SK-N-SH (cell line): ENCODE measurements at regions not wholly inside any gene's neighbourhood (a gene's known extent, or its start where the extent isn't known, plus 50 kb on each side); places are given as distances from the start of the nearest gene placed in this dataset.

ENCODE experiments used
- CTCF ChIA-PET: fragments of 300-600, 350-600 bp; formaldehyde crosslinking; extraction: SDS; loops from one replicate; lab custom pipeline; 2021; lab: Yijun Ruan, JAX
- POLR2A ChIA-PET: fragments of 350-600 bp; sonication (Branson Sonifier 250); formaldehyde crosslinking; extraction: SDS; loops from one replicate; lab custom pipeline; 2020; ENCODE audit warnings: antibody characterized with exemption, inconsistent platforms; lab: Yijun Ruan, JAX
- DNase-seq: peaks from one replicate; pipeline ENCODE4 v3.0.0; 2012
- H2AFZ ChIP-seq: fragments of 200-600 bp; sonication (generic); 2 replicates; pipeline ENCODE4 v1.8.1; 2016; ENCODE audit warnings: antibody characterized with exemption, mild to moderate bottlenecking, low read depth
- H3F3A ChIP-seq: fragments of 200-600 bp; sonication (generic); replicated peaks from 2 replicates; pipeline ENCODE3; 2016; ENCODE audit warnings: antibody characterized with exemption, mild to moderate bottlenecking; ENCODE audit not compliant: insufficient read depth
- H3K27ac ChIP-seq, 2 experiments: fragments of 200-500 bp in 1 of 2; fragments of 200-600 bp in 1 of 2; sonication (Bioruptor generic) in 1 of 2; sonication (generic), shearing (Covaris generic) in 1 of 2; 2 replicates each; pipeline versions ENCODE4 v1.5.1 to v1.6.1; 2014 to 2016; ENCODE audit warnings: low read depth in 2 of 2, inconsistent platforms in 1 of 2, low read length in 1 of 2, mild to moderate bottlenecking in 1 of 2, mixed read lengths in 1 of 2
- H3K27me3 ChIP-seq: fragments of 200-600 bp; sonication (generic), shearing (Covaris generic); 2 replicates; pipeline ENCODE4 v1.6.1; 2016; ENCODE audit warnings: mixed run types; ENCODE audit not compliant: insufficient read depth
- H3K36me3 ChIP-seq, 2 experiments: fragments of 200-500 bp in 1 of 2; fragments of 200-600 bp in 1 of 2; sonication (Bioruptor generic) in 1 of 2; sonication (generic) in 1 of 2; replicated peaks in 1 of 2; 2 replicates each; pipeline versions ENCODE3 to v1.5.1; 2014 to 2016; ENCODE audit warnings: low read length in 1 of 2, mild to moderate bottlenecking in 1 of 2; ENCODE audit not compliant: insufficient read depth in 2 of 2, control insufficient read depth in 1 of 2
- H3K4me1 ChIP-seq, 2 experiments: fragments of 200-500 bp in 1 of 2; fragments of 200-600 bp in 1 of 2; sonication (Bioruptor generic) in 1 of 2; sonication (generic), shearing (Covaris generic) in 1 of 2; 2 replicates each; pipeline versions ENCODE4 v1.5.1 to v1.6.1; 2014 to 2016; ENCODE audit warnings: low read depth in 1 of 2, low read length in 1 of 2, mixed run types in 1 of 2; ENCODE audit not compliant: insufficient read depth in 2 of 2, control insufficient read depth in 1 of 2
- H3K4me2 ChIP-seq: fragments of 200-600 bp; sonication (generic), shearing (Covaris generic); 2 replicates; pipeline ENCODE4 v1.6.1; 2017; ENCODE audit warnings: mixed run types
- H3K4me3 ChIP-seq, 2 experiments: fragments of 200-500 bp in 1 of 2; fragments of 200-600 bp in 1 of 2; sonication (Bioruptor generic) in 1 of 2; sonication (generic), shearing (Covaris generic) in 1 of 2; 2 replicates each; pipeline versions ENCODE4 v1.5.1 to v1.8.1; 2014 to 2016; ENCODE audit warnings: low read depth in 2 of 2, inconsistent platforms in 1 of 2, low read length in 1 of 2, mild to moderate bottlenecking in 1 of 2, mixed read lengths in 1 of 2, moderate library complexity in 1 of 2
- H3K79me2 ChIP-seq: fragments of 200-600 bp; sonication (generic); 2 replicates; pipeline ENCODE4 v1.8.1; 2017; ENCODE audit warnings: mild to moderate bottlenecking; ENCODE audit not compliant: insufficient read depth
- H3K9ac ChIP-seq: fragments of 200-600 bp; sonication (generic); 2 replicates; pipeline ENCODE4 v1.6.1; 2017; ENCODE audit warnings: mixed run types
- H3K9me2 ChIP-seq: fragments of 200-600 bp; sonication (generic); 2 replicates; pipeline ENCODE4 v1.6.1; 2017; ENCODE audit warnings: mixed run types
- H3K9me3 ChIP-seq: fragments of 200-600 bp; sonication (generic); 2 replicates; pipeline ENCODE4 v1.6.1; 2017; ENCODE audit warnings: mixed run types, mild to moderate bottlenecking, moderate library complexity
- H4K20me1 ChIP-seq: fragments of 200-600 bp; sonication (generic); 2 replicates; pipeline ENCODE4 v1.6.1; 2017; ENCODE audit warnings: mild to moderate bottlenecking, mixed run types; ENCODE audit not compliant: insufficient read depth
- ELF1 ChIP-seq: IDR thresholded peaks from 2 replicates; pipeline ENCODE4 v1.4.0; 2012
- EP300 ChIP-seq, 2 experiments: IDR thresholded peaks; 2 replicates each; pipeline versions ENCODE4 v1.4.0 to v1.6.1; 2012; ENCODE audit warnings: borderline replicate concordance in 1 of 2, low read depth in 1 of 2, low read length in 1 of 2
- FOXM1 ChIP-seq: IDR thresholded peaks from 2 replicates; pipeline ENCODE4 v1.4.0; 2012; ENCODE audit warnings: low read depth, mild to moderate bottlenecking
- JUND ChIP-seq: IDR thresholded peaks from 2 replicates; pipeline ENCODE4 v1.4.0; 2012
- MEF2A ChIP-seq: IDR thresholded peaks from 2 replicates; pipeline ENCODE4 v1.4.0; 2012; ENCODE audit warnings: low read depth, borderline replicate concordance
- MXI1 ChIP-seq: IDR thresholded peaks from 2 replicates; pipeline ENCODE4 v1.6.1; 2012; ENCODE audit warnings: mild to moderate bottlenecking, low read depth, low read length, improper control_type of control experiment
- POLR2AphosphoS5 ChIP-seq: IDR thresholded peaks from 2 replicates; pipeline ENCODE4 v1.6.1; 2012; ENCODE audit warnings: low read depth, low read length
- RAD21 ChIP-seq: IDR thresholded peaks from 2 replicates; pipeline ENCODE4 v1.6.1; 2012; ENCODE audit warnings: mild to moderate bottlenecking, low read length
- RFX5 ChIP-seq: IDR thresholded peaks from 2 replicates; pipeline ENCODE4 v1.6.1; 2012; ENCODE audit warnings: mild to moderate bottlenecking, improper control_type of control experiment, low read length
- SMC3 ChIP-seq: IDR thresholded peaks from 2 replicates; pipeline ENCODE4 v1.6.1; 2012; ENCODE audit warnings: low read depth, low read length, improper control_type of control experiment
- YY1 ChIP-seq: IDR thresholded peaks from 2 replicates; pipeline ENCODE4 v1.4.0; 2012; ENCODE audit warnings: low read depth, mild to moderate bottlenecking
- WGBS: methylation state at CpG from one replicate; pipeline ENCODE4 v1.1.6; 2017; ENCODE audit warnings: low lambda C conversion rate; 5-methylcytosine and 5-hydroxymethylcytosine counted together
- TF ChIP-seq, protein P1 (sequence below): fragments of 150-350 bp; IDR thresholded peaks from 2 replicates; pipeline ENCODE4 v1.6.1; 2017; ENCODE audit warnings: antibody characterized with exemption, low read length, low read depth, borderline replicate concordance
- TF ChIP-seq, protein P2 (sequence below): IDR thresholded peaks from 2 replicates; pipeline ENCODE4 v1.4.0; 2012; ENCODE audit warnings: low read depth, borderline replicate concordance
- TF ChIP-seq, protein P3 (sequence below): fragments of 200-600 bp; sonication (generic); IDR thresholded peaks from 2 replicates; pipeline ENCODE4 v1.6.1; 2017; ENCODE audit warnings: antibody characterized with exemption, mild to moderate bottlenecking, moderate library complexity
- TF ChIP-seq, protein P4 (sequence below): IDR thresholded peaks from 2 replicates; pipeline ENCODE4 v1.4.0; 2012; ENCODE audit warnings: low read depth, borderline replicate concordance

DNA sequence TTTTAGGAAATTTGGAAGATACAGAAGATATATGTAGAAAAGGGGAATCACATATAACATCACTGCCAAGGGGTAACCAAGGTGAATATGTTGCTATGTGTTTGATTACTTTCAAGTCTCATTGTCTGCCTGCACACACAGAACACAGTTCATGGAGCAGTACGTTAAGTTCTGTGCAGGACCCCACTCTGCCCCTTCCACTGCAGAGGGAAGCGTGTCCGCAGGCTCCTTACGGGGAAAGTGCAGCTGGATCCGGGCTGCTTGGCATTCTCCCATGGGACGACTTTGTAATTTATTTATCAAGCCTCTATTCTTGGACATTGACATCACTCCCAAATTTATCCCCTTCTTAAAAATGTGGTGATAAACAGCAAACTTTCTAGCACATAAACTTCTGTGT lies 226.8 kb downstream of the FOXL1 start (continued):
- TF ChIP-seq, protein P1, sequence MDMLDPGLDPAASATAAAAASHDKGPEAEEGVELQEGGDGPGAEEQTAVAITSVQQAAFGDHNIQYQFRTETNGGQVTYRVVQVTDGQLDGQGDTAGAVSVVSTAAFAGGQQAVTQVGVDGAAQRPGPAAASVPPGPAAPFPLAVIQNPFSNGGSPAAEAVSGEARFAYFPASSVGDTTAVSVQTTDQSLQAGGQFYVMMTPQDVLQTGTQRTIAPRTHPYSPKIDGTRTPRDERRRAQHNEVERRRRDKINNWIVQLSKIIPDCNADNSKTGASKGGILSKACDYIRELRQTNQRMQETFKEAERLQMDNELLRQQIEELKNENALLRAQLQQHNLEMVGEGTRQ: no peak
- no peak for TF ChIP-seq SMC3

DNA sequence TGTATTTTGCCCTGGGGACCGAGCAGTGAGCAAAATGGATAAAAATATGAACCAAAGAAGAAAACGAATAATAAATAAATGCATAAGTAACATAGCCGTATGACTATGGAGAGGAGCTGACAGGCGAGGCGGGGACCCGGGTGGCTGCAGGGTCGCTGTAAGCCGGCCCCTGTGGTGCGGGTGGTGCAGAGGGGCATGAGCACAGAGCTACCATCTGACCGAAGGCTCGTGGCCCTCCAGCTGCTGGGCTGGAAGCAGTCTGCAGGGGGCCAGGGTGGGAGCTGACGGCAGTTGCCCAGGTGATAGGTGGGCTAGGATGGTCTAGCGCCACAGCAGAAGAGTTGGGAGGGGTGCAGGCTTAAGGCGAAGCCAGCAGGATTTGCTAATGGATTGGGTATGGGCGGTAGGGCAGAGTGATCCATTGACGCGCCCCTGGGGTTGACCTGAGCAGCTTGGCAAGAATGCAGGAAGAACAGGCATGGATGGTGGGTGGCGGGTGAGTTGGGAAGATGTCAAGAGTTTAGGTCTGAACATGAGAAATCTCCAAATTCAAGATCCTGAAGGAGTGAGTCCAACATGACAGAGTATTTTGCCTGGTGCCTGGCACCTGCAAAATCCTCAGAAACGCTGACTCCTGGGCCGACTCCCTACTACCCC lies 228.0 kb downstream of the FOXL1 start:
- Histone ChIP-seq H3K4me2 (no peak overlapping the region; the same call in 1 of the 2 replicates), H3K4me3 (no peak overlapping the region), H3K27ac (no peak overlapping the region), H3K4me1 (no peaks in the 10 kb centered on the region), H3F3A (peaks cover 11% of the 10 kb centered on the region), H3K27me3 (peaks cover 91% of the 10 kb centered on the region), H3K79me2 (no peaks in the 10 kb centered on the region), H4K20me1 (no peaks in the 10 kb centered on the region), H3K9ac (no peak overlapping the region)
- no peak for DNase-seq
- POLR2A ChIA-PET: interaction anchor here (0.6 kb wide), 1 partner anchor 231 kb away, joined by 4 read pairs; no protein-coding TSS in a partner anchor
- 45% methylated on average over 19 of the region's 20 CpGs for WGBS
- TF ChIP-seq MEF2A: no peak
- TF ChIP-seq ELF1: no peak
- no peak for TF ChIP-seq JUND
- no peak for TF ChIP-seq POLR2AphosphoS5
- no peak for TF ChIP-seq EP300 (IDR thresholded peaks at IDR 0.05; ENCODE audit: borderline replicate concordance in 1 of 2, low read depth in 1 of 2, low read length in 1 of 2)
- TF ChIP-seq YY1: no peak
- TF ChIP-seq FOXM1: no peak
- TF ChIP-seq, protein P2, sequence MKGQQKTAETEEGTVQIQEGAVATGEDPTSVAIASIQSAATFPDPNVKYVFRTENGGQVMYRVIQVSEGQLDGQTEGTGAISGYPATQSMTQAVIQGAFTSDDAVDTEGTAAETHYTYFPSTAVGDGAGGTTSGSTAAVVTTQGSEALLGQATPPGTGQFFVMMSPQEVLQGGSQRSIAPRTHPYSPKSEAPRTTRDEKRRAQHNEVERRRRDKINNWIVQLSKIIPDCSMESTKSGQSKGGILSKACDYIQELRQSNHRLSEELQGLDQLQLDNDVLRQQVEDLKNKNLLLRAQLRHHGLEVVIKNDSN: no peak
- TF ChIP-seq, all 33 proteins: peak for 0
- no peaks in the 10 kb centered on the region for H3K9me2 ChIP-seq
- CTCF ChIA-PET: interaction anchor here (0.8 kb wide), 1 partner anchor 18 kb away, joined by 3 read pairs; no protein-coding TSS in a partner anchor
- no peaks in the 10 kb centered on the region for H3K9me3 ChIP-seq
- no peak overlapping the region for H2AFZ ChIP-seq
- no peaks in the 10 kb centered on the region for H3K36me3 ChIP-seq

DNA sequence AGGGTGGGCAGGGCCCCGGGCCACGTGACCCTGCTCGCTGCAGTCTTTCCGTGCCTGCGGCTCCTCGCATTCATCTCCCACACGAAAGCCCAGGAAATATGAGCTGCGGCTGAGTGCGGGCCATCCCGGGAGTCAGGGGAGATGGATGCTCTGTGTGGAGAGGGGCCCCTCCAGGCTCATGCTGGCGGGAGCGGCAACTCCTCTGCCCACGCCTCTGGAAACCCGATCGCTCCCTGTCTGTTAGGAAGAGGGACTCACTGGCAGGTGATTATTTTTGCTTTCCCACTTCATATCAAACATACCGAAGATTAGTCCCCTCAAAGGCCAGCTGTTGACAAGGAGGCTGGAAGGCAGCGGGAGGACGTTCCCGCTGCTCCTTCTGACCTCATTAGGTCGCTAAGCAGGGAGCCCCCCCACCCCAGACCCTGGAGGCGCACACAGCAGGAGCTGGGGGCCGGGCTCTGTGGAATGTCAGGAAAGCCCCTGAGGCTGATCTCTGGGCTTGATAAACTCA lies 228.5 kb downstream of the FOXL1 start:
- H3K79me2 ChIP-seq: no peaks in the 10 kb centered on the region
- 13% methylated on average over 9 of the region's 22 CpGs for WGBS
- no peaks in the 10 kb centered on the region for H3K9me3 ChIP-seq
- no peaks in the 10 kb centered on the region for H4K20me1 ChIP-seq
- no peak overlapping the region for H2AFZ ChIP-seq
- H3K9ac ChIP-seq: no peak overlapping the region
- POLR2A ChIA-PET: interaction anchor here (0.6 kb wide), 1 partner anchor 231 kb away, joined by 4 read pairs; no protein-coding TSS in a partner anchor
- no peak overlapping the region for H3K27ac ChIP-seq
- no peaks in the 10 kb centered on the region for H3K4me1 ChIP-seq
- no peak overlapping the region; the same call in 1 of the 2 replicates for H3K4me2 ChIP-seq
- no peak for DNase-seq
- H3K36me3 ChIP-seq: no peaks in the 10 kb centered on the region
- H3F3A ChIP-seq: peaks cover 11% of the 10 kb centered on the region
- no peaks in the 10 kb centered on the region for H3K9me2 ChIP-seq
- CTCF ChIA-PET: interaction anchor here (1.6 kb wide), 1 partner anchor 243 kb away, joined by 4 read pairs; no protein-coding TSS in a partner anchor
- no peak overlapping the region for H3K4me3 ChIP-seq
- peaks cover 91% of the 10 kb centered on the region for H3K27me3 ChIP-seq
- TF ChIP-seq RAD21: no peak
- TF ChIP-seq, protein P3, sequence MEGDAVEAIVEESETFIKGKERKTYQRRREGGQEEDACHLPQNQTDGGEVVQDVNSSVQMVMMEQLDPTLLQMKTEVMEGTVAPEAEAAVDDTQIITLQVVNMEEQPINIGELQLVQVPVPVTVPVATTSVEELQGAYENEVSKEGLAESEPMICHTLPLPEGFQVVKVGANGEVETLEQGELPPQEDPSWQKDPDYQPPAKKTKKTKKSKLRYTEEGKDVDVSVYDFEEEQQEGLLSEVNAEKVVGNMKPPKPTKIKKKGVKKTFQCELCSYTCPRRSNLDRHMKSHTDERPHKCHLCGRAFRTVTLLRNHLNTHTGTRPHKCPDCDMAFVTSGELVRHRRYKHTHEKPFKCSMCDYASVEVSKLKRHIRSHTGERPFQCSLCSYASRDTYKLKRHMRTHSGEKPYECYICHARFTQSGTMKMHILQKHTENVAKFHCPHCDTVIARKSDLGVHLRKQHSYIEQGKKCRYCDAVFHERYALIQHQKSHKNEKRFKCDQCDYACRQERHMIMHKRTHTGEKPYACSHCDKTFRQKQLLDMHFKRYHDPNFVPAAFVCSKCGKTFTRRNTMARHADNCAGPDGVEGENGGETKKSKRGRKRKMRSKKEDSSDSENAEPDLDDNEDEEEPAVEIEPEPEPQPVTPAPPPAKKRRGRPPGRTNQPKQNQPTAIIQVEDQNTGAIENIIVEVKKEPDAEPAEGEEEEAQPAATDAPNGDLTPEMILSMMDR: no peak
- TF ChIP-seq, protein P4, sequence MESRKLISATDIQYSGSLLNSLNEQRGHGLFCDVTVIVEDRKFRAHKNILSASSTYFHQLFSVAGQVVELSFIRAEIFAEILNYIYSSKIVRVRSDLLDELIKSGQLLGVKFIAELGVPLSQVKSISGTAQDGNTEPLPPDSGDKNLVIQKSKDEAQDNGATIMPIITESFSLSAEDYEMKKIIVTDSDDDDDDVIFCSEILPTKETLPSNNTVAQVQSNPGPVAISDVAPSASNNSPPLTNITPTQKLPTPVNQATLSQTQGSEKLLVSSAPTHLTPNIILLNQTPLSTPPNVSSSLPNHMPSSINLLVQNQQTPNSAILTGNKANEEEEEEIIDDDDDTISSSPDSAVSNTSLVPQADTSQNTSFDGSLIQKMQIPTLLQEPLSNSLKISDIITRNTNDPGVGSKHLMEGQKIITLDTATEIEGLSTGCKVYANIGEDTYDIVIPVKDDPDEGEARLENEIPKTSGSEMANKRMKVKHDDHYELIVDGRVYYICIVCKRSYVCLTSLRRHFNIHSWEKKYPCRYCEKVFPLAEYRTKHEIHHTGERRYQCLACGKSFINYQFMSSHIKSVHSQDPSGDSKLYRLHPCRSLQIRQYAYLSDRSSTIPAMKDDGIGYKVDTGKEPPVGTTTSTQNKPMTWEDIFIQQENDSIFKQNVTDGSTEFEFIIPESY: no peak
- no peak for TF ChIP-seq MXI1
- TF ChIP-seq, protein P2: no peak
- no peak for TF ChIP-seq RFX5
